K562 (cell line): ENCODE measurements at regions not wholly inside any gene's neighbourhood (a gene's known extent, or its start where the extent isn't known, plus 50 kb on each side); places are given as distances from the start of the nearest gene placed in this dataset.

Source experiments
- ATF6 ChIP-seq: sonication (generic); formaldehyde crosslinking; IDR thresholded peaks from 2 replicates; pipeline ENCODE4 v1.4.0; 2020; ENCODE audit warnings: mild to moderate bottlenecking, missing genetic modification reagents
- CTCF ChIP-seq, 3 experiments: IDR thresholded peaks in 2 of 3; conservative IDR thresholded peaks in 1 of 3; 2 replicates each; pipeline ENCODE4 v1.5.1; 2011 to 2012; ENCODE audit warnings: low read length in 3 of 3, mild to moderate bottlenecking in 3 of 3, control low read depth in 2 of 3, improper control_type of control experiment in 1 of 3, inconsistent platforms in 1 of 3, low read depth in 1 of 3, mixed read lengths in 1 of 3, moderate library complexity in 1 of 3; ENCODE audit not compliant: insufficient read depth in 2 of 3
- ETV5 ChIP-seq: sonication (generic); formaldehyde crosslinking; IDR thresholded peaks from 2 replicates; pipeline ENCODE4 v1.4.0; 2020; ENCODE audit warnings: low read depth, mild to moderate bottlenecking, missing genetic modification reagents
- PATZ1 ChIP-seq: fragments of 250-450 bp; sonication (Bioruptor Pico); IDR thresholded peaks from 2 replicates; pipeline ENCODE4 v1.5.0; 2020; ENCODE audit warnings: mild to moderate bottlenecking, borderline replicate concordance
- PREB ChIP-seq: sonication (generic); formaldehyde crosslinking; IDR thresholded peaks from 2 replicates; pipeline ENCODE4 v1.8.1; 2023; ENCODE audit warnings: mild to moderate bottlenecking, missing genetic modification reagents
- RAD21 ChIP-seq, 2 experiments: fragments of 250-450 bp in 1 of 2; fragments of 450-650 bp in 1 of 2; sonication (Bioruptor Pico) in 1 of 2; formaldehyde crosslinking in 1 of 2; IDR thresholded peaks in 1 of 2; conservative IDR thresholded peaks in 1 of 2; 2 replicates each; pipeline versions ENCODE4 v1.4.0 to v1.8.0; 2020 to 2022; ENCODE audit warnings: mild to moderate bottlenecking in 2 of 2, moderate library complexity in 1 of 2
- RCOR1 ChIP-seq, 2 experiments: IDR thresholded peaks; 2 replicates each; pipeline ENCODE4 v1.6.1; 2012; ENCODE audit warnings: low read depth in 2 of 2, low read length in 2 of 2, borderline replicate concordance in 1 of 2, improper control_type of control experiment in 1 of 2
- REST ChIP-seq, 2 experiments: fragments of 450-650 bp; formaldehyde crosslinking in 1 of 2; IDR thresholded peaks; 2 replicates each; pipeline versions ENCODE4 v1.4.0 to v1.6.1; 2014 to 2020; ENCODE audit warnings: mild to moderate bottlenecking in 2 of 2, borderline replicate concordance in 1 of 2, low read depth in 1 of 2
- TCF7 ChIP-seq: sonication (generic); IDR thresholded peaks from 2 replicates; pipeline ENCODE4 v1.6.1; 2016; ENCODE audit warnings: antibody characterized with exemption, borderline replicate concordance
- ZNF280B ChIP-seq: fragments of 250-450 bp; sonication (Bioruptor Pico); IDR thresholded peaks from 2 replicates; pipeline ENCODE4 v1.5.1; 2021; ENCODE audit warnings: mild to moderate bottlenecking
- ZNF511 ChIP-seq: sonication (generic); formaldehyde crosslinking; IDR thresholded peaks from 2 replicates; pipeline ENCODE4 v1.8.0; 2022; ENCODE audit warnings: mild to moderate bottlenecking, missing genetic modification reagents

- TF ChIP-seq RCOR1 (IDR thresholded peaks at IDR 0.05; ENCODE audit: borderline replicate concordance in 1 of 2, low read depth in 2 of 2, low read length in 2 of 2) (no peak), PATZ1 (CRISPR knock-in tag) (no peak), ATF6 (CRISPR knock-in tag) (no peak), RAD21 (CRISPR knock-in tag; conservative IDR thresholded peaks at IDR 0.05 in 1 of 2, IDR thresholded peaks at IDR 0.05 in 1 of 2) (no peak), ETV5 (no peak), ZNF280B (CRISPR knock-in tag) (no peak), ZNF511 (CRISPR knock-in tag) (no peak), PREB (CRISPR knock-in tag) (no peak), REST (IDR thresholded peaks at IDR 0.05; ENCODE audit: borderline replicate concordance) (no peak), REST (CRISPR knock-in tag; IDR thresholded peaks at IDR 0.05; ENCODE audit: low read depth) (no peak), CTCF (IDR thresholded peaks at IDR 0.05 in 2 of 3, conservative IDR thresholded peaks at IDR 0.05 in 1 of 3; ENCODE audit: insufficient read depth in 2 of 3, low read depth in 1 of 3, low read length in 3 of 3) (no peak), TCF7 (no peak)
Observed at GRCh38 chr13:73372666-73373627, 314.1 kb downstream of the KLF5 start.
